ENCODE measurements at regions not wholly inside any gene's neighbourhood (a gene's known extent, or its start where the extent isn't known, plus 50 kb on each side); places are given as distances from the start of the nearest gene placed in this dataset.

GRCh38 chr18:25005541-25006403 is 346.2 kb downstream of the ZNF521 start:
- TF ChIP-seq, protein P1, sequence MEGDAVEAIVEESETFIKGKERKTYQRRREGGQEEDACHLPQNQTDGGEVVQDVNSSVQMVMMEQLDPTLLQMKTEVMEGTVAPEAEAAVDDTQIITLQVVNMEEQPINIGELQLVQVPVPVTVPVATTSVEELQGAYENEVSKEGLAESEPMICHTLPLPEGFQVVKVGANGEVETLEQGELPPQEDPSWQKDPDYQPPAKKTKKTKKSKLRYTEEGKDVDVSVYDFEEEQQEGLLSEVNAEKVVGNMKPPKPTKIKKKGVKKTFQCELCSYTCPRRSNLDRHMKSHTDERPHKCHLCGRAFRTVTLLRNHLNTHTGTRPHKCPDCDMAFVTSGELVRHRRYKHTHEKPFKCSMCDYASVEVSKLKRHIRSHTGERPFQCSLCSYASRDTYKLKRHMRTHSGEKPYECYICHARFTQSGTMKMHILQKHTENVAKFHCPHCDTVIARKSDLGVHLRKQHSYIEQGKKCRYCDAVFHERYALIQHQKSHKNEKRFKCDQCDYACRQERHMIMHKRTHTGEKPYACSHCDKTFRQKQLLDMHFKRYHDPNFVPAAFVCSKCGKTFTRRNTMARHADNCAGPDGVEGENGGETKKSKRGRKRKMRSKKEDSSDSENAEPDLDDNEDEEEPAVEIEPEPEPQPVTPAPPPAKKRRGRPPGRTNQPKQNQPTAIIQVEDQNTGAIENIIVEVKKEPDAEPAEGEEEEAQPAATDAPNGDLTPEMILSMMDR (conservative IDR thresholded peaks at IDR 0.05), result no peak
- TF ChIP-seq ZFX (IDR thresholded peaks at IDR 0.05), result no peak
